ENCODE measurements at regions not wholly inside any gene's neighbourhood (a gene's known extent, or its start where the extent isn't known, plus 50 kb on each side); places are given as distances from the start of the nearest gene placed in this dataset.
"Not testable (repeated sequence)": the region's sequence is repeated elsewhere in the genome, so short reads cannot be mapped to it uniquely, and the experiment has no call there.

DNA sequence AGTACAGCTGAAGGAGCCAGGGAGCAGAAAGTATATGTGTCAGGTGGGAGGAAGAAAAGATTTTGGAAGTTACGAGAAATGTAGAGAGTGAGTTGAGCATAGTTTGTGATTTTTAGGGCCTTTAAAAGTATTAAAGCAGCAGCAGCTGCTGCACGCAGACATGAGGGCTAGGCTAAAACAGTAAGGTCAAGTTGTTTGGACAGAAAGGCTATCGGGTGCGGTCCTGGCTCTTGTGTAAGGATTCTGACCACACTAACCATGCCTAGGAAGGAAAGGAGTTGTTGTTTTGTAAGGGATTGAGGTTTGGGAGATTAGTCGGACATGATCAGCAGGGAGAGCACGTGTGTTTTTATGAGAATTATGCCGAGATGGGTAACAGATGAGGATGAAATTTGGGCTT, 991.6 kb upstream of the WWC1 start:
- not testable (repeated sequence) for DNase-seq

DNA sequence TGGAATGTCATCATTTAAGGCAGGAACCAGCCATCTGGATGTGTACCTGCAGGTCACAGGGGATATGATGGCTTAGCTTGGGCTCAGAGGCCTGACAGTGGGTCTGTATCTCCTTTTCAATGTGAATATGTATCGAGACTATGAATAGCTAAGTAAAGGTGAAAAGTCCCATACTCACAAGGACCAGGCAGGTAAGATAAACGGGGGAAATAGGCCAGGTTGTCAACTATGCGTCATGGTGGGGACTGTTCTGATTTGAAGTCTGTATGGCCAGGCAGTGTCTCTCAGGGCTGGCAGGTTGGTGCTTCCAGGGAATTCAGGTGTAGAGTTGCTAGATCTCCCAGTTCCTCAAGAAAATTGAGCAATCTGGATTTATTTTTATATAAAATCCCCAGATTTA, 987.9 kb upstream of the WWC1 start:
- DNase-seq: no peak

DNA sequence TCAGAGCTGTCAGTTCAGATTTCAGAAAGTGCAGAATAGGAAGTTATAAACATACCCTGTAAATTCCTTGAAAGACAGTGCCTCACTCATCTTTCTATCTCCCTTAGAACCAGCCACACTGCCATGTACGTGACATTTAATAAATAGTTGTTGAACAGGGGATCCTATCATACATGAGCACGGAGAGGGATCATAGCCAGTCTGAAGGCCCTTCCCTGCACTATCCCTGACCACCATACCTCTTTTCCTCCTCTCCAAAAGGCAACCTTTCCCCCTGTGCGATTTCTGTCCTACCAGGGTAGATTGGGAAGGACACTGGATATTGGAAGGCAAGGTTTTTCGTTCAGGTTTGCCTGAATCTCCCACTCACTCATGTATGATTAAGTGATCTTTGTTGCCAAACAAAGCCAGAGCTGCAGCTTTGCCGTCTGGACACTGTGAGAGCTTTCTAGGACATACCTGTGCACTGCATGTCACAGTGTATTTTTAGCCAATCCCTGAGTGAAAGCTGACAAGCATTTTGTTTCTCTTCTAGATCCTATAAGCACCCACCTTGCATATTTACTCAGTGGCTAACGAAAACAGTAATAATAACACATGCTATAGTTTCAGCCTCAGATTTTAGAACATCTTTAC, 986.5 kb upstream of the WWC1 start:
- no peak for DNase-seq

DNA sequence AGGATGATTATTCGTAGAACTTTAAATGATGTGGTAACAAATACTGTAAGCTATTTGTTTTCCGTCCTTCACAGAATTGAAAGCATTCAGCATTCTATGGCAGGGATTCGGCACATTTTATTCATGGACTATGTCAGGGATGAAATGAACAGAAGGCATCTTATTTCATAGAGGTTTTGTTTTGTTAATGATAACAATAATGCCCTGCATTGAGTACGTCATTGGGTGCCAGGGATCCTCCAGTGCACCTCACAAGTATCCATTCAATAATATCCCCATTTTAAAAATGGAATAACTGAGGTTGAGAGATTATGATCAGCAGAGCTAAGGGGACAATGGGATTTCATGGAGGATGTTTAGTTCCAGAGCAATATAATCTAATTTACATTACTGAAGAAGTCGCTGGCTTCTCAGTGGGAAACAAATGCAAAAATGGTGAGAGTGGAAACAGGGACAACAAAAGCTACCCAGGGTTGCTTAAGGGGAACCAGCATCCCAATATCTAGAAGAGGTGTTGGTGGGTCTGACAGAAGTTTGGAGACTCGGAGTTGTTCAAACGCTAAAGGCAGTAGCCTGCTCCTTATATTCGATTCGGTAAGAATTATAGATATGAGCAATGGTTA, 985.7 kb upstream of the WWC1 start:
- no peak for DNase-seq

DNA sequence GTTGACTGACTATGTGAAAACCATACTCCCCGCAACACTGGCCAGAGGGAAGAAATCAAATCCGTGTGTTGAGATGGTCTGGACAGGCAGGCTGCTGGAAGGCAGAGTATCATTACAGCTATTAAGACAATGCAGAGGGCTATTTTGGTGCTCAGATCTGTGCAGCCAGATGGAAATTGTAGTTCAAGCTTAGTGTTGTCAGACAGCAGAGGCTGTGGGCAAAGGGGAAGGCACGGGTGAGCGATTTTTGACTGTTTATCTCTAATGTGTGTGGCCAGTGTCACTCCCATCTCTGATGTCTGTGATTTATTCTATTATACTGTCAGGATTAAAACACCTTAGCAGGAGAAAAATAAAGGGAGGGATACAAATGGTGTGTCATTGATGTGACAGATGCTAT, 984.4 kb upstream of the WWC1 start:
- DNase-seq: no peak

DNA sequence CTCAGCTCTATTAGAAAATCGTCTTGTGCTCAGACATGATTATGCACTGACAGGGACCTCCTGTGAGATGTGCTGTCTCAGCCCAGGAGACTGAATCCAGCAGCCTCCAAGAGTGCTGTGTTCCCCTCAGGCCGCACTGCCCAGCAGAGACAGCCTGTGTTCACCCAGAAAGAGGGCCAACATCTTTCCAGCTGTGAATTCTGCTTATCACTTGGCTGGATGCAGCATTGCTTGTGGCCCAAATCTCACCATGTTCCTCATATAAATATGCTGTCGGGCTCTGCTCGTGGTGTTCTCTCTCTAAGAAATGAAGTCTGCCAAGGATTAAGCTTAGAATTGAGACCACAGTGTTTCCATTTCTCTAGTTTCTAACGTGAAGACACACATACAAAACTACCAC, 983.0 kb upstream of the WWC1 start:
- no peak for DNase-seq

DNA sequence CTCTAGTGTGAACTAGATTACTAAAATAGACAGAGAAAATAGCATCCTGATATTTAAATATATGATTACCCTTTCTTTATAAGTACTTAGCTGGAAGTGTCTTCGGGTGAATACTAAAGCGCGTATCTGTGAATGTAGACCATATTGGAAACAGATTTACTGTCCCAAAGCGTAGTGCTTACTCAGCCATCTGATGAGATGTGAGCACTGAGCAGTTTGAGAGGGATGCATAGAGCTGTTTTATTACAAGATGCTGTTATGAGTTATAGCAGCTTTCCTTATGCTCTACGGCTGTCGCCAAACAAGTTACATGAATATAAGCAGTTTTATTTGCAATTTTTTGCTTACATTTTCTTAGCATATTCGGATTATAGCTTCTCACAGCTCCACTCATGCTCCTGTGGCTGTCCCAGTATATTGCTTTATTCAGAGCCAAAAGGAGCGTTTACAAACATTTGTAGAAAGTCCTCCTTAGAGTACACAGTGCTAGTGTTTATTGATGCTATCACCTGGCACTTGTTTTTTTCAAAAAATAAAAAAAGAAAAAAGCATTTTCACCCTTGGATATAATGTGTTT, 981.4 kb upstream of the WWC1 start:
- no peak for DNase-seq

DNA sequence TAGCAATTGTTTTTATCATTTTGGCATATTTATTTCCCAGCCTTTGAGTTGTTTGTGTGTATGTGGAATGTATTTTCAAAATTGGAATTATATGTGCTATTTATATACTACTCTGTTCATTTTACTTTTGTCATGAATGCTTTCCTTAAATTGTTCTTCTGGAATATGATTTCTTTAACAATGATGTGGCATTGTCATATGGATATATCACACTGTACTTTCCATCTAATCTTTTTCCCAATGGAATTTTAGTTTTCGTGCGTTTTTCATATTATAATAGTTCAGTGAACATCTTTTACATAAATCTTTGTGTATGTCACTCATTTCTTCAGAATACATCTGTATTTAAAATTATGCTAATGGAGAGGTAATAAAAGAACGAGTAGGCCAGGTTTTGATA, 980.1 kb upstream of the WWC1 start:
- no peak for DNase-seq

DNA sequence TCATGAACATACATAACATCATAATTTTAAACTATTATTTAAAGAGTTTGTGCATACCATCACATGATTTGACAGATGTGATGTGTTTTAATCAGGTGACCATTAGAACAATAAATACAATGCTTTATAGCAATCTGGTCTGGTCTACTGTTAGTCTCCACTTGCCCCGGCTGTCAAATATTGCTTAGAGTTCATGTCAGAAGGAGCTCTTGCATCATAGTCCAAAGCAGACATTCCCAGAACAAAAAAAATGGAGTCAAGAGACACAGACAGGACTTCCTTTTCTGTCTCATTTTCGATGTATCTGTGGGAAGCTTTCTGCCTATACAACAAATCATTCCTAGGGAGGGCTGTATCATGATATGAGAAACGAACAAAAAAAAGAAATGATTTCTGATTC, 979.2 kb upstream of the WWC1 start:
- DNase-seq: no peak

DNA sequence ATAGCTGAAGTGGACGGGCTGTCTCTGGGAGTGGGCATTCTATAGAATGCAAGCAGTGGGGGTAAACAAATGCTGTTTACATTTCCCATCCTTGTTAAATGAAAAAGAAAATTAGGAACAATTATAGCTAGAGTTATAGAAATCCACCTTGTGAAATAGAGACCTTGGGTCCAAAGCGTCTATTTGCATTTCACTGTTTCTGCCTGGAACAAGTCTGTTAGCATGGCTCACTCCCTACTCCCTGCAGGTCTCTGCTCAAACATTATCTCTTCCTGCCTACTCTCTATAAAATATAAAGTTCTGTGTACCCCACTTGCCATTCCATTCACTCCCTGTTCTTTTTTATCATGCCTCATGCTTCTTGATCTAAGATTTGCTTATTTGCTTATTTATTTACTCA, 975.7 kb upstream of the WWC1 start:
- no peak for DNase-seq

DNA sequence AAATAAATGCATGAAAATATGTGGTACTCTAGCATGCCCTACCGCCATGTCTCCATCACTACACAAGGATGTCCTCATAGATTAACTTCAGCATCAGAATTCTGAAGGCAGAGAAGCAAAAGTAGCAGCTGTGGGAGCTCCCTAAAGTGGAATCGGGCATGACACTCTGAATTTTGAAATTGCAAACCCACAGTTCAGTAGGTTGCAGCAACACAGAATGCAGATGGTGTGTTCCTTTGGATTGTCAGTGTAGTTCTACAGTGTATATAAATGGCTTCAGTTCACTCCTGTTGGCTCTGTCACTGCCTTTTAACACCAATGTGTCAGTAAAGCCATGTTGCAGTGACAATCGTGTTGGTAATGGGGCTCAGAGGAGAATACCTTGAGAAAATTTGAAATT, 973.6 kb upstream of the WWC1 start:
- DNase-seq: no peak

DNA sequence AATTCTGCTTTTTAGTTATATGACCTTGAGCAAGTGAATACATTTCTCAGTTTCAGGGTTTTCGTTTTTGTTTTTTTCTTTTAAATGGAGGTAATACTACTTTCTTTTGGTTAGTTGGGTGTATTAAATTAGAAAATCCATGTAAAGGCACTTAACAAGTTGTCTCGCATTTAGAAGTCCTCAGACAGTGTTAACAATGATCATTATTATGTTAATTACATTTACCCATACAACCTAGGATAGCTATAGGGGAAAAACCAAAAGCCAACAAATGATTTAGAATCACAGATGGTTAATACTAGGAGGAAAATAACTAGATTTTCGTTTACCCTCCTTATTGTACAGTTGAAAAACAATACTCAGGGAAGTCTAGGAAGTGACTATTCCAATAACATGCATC, 972.2 kb upstream of the WWC1 start:
- DNase-seq: no peak

DNA sequence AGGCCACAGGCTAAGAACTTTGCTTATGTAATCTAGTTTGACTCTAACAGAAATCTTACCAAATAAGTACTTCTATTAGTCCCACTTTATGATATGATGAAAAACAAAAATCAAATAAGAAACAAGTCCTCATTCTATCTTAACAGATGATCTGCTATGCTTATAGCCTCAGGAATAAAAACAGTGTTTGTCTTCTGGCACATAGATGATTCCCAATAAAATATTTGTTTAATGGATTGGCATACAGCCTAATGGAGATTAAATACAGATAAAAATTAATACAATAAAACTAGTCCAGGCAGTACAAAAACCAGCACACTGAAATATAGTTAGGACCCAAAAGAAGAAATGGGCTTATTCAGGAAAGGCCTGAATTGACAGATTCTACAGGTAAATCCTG, 971.4 kb upstream of the WWC1 start:
- DNase-seq: no peak

DNA sequence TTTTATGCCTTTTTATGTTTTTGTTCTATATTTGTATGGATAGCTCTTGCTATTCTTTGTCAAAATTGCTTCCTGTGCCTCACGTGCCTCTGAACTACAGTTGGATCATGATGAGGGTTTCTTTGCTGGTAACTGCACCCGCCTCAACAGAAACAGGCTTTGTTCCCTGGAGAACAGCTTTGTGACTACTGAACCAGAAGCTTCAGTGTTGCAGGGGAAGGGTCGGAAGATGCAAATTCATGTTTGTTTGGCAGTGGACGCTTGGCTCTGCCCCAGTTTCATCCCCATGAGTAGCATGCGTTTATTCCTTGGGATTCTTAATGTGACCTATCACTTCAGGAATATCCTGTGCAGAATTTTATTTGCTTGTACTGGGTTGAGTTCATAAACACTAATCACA, 959.1 kb upstream of the WWC1 start:
- DNase-seq: no peak

DNA sequence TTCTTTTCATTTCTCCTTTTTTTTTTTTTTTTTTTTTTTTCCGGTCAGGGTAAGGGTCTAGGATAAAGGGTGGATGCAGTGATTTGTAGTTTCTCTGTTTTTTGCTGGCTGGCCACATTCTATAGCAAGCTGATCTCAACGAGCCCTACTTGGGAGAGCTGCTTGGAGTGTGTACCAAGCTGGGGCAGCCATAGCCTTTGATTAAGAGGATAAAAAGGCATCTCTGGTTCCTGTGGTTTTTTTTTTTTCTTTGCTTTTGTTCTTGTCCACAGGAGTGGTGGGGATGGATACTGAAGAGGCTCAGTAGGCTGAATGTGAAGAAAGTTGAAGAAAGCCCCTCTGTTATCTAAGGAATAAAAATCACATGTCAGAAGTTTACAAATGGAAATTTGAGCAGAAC, 955.3 kb upstream of the WWC1 start:
- no peak for DNase-seq

DNA sequence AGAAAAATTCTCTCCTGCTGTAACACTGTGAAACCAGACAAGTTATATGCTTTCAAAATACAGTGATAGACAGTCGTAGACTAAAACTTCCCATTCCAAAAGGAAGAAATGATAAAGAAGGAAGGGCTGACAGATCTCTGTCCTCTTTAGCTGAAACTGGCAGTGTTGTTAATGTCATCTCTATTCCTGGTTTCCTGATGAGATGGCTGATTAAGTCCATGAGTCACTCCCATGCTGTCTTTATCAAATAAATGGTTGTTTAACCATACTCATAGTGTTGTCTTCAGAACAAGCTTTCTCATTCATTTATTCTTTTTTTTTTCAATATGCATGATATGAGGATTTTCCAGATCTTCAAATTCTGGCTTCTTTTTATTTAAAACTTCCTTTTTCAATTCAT, 952.2 kb upstream of the WWC1 start:
- DNase-seq: no peak

DNA sequence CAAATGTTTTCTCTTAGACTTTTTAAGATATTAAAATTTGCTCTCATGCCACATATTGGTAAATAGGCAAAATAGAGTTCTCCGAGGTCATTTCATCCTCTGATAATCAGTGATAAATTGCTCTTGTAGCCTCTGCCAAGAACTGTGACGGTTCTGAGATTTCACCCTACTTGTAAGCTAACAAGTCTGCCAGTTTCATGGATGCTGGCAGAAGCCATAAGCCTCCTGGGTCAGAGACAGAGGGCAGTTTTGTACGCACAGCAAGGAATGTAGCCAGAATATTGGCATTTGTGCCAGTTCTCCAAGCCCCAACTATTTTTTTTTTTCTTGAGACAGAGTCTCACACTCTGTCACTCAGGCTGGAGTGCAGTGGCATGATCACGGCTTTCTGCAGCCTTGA, 945.0 kb upstream of the WWC1 start:
- DNase-seq: no peak

DNA sequence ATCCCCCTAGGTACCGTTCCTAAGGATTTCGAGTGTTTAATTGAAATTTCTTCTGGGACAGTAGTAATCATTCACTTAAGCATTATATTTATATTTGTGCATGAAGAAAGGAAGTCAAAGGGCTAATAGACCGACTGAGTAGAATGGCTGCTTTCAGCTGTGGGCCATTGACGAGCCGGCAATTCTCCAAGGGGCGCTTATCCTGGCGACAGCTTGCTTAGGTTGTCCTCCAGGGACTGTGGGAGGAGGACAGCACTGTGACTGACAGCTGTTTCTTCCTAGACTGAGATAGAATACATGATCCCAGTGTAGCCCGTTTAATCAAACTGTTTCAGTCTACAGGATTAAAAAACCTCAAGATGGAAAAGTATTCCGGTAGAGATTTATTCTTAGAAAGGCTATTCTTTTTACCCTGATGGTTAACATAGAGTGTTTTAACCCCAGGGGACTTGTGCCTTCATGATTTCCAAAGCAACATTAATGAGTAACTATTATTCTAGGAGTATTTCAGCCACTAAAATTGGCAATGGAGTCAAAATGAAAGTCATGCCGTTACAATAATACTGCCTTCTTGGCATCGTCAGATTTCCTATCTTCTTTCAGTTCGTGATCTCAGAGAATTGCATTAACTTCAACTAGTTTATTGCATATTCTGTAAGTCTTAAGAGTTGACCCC, 943.1 kb upstream of the WWC1 start:
- no peak for DNase-seq

DNA sequence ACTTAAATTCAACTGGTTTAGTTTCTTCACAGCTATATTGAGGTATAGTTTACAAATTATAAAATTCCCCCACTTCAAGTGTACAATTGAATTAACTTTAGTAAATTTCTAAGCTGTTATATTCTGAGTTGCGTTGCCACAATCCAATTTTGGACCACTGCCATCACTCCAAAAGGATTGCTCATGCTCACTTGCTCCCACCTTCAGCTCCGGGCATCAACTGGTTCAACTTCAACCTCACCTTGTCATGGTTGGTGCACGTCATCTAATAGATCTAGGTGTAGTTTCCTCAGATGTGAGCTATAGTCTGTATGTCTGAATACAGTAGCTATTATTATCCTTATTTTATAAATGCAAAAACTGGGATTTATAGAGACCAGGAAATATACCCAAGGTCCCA, 942.5 kb upstream of the WWC1 start:
- no peak for DNase-seq

DNA sequence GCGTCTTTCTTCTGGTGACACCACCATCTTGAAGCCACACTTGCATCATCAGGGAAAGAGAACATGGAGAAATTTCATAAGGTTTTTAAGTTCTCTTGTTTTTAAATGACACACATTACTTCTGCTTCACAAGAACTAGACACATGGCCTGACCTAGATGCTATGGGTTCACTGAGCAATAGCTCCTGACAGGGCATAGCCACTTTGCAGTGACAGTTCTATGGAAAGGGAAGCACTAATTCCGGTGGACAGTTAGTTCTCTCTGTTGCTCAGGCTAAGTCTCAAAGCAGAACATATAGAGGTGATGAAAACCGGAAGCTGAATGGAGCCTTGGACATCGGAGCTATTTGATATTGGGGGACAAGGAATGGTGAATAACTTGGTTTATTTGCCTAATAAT, 940.1 kb upstream of the WWC1 start:
- no peak for DNase-seq

DNA sequence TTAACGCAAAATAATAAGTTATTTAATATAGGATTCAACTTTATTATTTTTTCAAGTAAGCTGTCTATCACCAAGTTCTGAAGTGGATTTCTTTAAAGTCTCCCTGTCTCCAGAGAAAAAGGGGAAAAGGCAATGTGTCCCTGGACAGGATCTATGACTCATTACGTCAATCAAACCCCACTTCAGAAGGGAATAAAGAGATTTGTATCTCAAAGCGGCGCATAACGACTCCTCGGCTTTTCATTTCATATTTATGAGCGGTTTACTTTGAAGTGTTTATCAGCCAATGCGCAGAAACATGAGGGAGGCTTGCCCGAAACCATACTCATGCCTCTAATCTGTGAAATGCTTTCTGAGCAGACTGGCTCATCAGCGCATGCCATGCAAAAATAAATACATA, 938.6 kb upstream of the WWC1 start:
- DNase-seq: no peak

DNA sequence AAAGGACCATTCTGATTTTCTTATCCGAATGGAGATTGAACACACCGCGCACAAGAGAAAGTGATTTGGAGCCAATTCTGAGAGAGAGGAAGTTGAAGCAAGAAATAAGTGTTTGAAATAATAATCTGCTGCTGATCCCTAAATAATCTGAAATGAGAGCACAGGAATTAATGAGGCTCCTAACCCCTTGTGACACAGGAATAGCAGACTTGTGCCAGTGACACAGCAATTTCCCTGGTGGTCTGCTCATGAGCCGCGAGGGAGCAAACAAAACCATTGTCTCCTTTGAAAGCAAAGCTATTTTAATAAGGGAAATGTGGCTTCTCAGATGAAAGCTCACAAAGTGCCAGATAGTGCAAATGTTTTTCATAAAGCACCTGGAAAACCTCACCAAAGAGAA, 936.1 kb upstream of the WWC1 start:
- no peak for DNase-seq

DNA sequence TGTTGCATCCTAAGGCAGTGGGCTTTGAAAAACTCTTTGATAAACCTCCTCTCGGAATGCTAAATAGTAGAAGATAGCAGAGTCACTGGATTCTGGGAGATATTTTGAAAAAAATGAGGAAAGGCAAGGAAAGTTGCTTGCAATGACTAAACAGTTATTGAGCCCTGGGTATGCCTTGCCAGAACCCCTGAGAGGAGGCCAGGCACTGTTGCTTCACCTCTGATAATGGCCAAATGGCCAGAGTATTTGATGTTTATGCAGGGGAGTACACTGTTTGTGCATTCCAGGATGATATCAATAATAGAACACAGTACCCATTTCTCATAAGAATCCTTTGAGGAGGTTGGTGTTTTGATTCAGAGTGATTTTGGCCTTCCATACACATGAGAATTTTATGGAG, 935.1 kb upstream of the WWC1 start:
- DNase-seq: no peak

DNA sequence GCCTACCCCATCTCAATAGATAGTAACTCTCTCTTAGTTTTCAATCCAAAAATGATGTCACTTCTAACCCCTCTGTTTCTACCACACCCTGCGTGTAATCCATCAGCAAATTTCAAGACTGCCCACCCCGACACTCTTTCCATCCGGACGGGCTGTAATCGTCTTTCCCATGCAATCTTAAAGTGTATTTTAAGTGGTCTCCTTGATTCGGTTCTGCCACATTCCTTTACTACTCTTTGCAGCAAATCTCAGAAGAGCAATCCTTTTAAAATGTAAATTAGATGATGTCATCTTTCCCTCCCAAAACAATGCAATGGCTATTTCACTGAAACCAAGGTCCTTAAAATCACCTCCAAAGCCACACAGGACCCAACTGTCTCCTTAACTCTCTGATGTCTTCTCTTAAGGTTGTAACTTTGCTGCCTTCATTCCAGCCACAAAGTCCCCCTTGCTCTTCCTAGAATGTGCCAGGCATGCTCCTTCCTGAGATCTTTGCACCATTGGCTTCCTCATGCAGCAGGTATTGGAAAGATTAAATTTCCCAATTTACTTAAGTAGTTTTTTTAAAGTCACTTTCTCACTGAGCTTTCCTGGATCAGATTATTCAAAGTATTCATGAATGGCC, 932.5 kb upstream of the WWC1 start:
- no peak for DNase-seq
